ENCODE measurements at regions not wholly inside any gene's neighbourhood (a gene's known extent, or its start where the extent isn't known, plus 50 kb on each side); places are given as distances from the start of the nearest gene placed in this dataset.

DNA sequence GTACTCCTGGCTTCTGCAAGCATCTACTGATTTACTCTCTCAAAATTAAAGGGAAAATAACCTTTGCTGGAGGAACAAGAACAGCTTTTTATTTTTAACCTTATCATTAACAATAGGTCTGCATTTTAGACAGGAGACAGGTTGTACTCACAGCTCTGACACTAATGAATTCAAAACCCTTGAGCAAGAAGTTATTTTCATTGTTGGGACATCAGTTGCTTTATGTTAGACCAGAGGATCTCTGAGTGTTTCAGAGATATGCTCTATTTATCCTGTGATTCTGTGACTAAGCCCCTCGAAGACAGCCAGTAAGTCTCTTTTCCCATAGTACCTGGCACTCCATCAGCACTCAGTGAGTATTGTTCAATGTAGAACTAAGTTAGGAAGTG lies 190.2 kb upstream of the PCSK5 start:
- H3K27ac ChIP-seq: no peak overlapping the region
- no peak for DNase-seq (ENCODE audit: low spot score)

DNA sequence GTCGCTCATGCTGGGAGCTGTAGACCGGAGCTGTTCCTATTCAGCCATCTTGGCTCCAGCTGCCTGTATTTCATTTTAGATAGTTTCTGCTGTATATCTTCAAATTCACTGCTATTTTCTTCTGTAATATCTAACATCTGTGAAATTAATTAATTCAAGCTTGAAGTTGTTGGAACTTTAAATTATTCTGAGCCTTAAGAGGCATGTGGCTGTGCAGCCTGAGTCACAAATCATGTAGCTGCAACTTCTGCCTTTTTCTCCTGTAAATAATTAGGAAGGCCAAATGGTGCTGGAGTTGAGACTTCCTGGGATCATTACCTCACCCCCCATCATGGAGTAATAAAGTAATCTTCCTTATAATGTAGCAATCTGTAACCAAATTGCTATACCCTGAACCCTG lies 183.3 kb upstream of the PCSK5 start:
- TF ChIP-seq, protein P1, sequence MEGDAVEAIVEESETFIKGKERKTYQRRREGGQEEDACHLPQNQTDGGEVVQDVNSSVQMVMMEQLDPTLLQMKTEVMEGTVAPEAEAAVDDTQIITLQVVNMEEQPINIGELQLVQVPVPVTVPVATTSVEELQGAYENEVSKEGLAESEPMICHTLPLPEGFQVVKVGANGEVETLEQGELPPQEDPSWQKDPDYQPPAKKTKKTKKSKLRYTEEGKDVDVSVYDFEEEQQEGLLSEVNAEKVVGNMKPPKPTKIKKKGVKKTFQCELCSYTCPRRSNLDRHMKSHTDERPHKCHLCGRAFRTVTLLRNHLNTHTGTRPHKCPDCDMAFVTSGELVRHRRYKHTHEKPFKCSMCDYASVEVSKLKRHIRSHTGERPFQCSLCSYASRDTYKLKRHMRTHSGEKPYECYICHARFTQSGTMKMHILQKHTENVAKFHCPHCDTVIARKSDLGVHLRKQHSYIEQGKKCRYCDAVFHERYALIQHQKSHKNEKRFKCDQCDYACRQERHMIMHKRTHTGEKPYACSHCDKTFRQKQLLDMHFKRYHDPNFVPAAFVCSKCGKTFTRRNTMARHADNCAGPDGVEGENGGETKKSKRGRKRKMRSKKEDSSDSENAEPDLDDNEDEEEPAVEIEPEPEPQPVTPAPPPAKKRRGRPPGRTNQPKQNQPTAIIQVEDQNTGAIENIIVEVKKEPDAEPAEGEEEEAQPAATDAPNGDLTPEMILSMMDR (IDR thresholded peaks at IDR 0.05): no peak
- Histone ChIP-seq H3K4me3 (no peak overlapping the region), H3K27ac (no peak overlapping the region)
- DNase-seq (ENCODE audit: low spot score): no peak

More for the DNA sequence above, 190.2 kb upstream of the PCSK5 start:
- TF ChIP-seq, protein P1 (IDR thresholded peaks at IDR 0.05): no peak
- H3K4me3 ChIP-seq: no peak overlapping the region

DNA sequence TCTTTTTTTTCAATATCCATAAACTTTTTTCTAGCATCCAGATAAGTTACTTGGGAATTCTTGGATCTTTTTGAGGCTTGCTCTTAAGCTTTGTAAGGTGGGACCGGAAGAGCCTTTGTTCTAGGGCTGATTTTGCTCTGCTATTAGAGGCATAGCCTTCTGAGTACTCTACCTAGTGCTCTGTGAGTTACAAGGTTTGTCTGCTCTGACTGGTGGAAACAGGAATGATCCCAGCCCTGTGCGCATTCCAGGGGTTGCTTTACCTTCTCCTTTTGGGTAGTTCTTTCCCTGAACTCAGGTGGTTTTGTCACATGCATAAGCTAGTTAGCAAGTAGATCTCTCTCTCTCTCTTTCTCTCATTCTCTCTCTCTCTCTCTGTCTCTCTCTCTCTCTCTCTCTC lies 180.8 kb upstream of the PCSK5 start:
- TF ChIP-seq, protein P1 (IDR thresholded peaks at IDR 0.05): no peak
- DNase-seq (ENCODE audit: low spot score): no peak
- Histone ChIP-seq H3K4me3 (no peak overlapping the region), H3K27ac (no peak overlapping the region)

DNA sequence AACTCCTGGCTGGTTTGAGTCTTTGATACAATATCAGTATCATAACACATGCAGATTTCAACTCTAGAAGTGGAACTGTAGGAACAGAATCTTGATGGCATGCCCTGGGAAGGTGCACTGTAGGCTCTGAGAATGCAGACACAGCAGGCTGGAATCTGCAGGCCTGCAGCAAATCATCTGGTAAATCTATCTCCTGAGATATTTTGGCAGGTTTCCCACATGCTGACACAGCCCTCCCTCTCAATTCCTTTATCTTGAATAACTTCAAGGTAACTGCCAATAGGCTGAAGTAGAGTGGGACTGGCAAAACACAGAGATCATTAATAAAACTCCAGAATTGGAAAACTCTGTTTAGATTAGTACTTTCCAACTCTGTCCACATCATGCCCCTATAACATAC lies 177.8 kb upstream of the PCSK5 start:
- TF ChIP-seq, protein P1 (IDR thresholded peaks at IDR 0.05): no peak
- Histone ChIP-seq H3K4me3 (no peak overlapping the region), H3K27ac (no peak overlapping the region)
- DNase-seq (ENCODE audit: low spot score): no peak

DNA sequence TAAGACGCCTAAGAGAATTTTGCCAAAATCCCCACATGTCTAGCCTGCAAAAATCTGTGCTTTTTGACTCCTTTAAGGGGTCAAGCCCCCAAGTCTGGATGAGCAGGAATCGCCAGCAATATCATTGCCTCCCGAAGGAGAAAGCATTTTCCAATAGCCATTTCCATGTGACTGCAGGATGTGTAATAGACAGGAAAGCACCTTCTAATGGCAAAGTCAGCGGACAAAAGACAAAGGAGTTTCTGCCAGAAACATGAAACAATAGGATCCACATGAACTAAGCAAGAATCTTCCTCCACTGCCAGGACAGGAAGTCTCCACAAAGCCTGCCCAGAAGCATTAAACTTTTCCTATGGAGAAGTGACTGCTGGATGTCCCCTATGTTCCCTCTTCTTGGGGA lies 177.1 kb upstream of the PCSK5 start:
- Histone ChIP-seq H3K4me3 (no peak overlapping the region), H3K27ac (no peak overlapping the region)
- DNase-seq (ENCODE audit: low spot score): no peak
- TF ChIP-seq, protein P1 (IDR thresholded peaks at IDR 0.05): no peak

DNA sequence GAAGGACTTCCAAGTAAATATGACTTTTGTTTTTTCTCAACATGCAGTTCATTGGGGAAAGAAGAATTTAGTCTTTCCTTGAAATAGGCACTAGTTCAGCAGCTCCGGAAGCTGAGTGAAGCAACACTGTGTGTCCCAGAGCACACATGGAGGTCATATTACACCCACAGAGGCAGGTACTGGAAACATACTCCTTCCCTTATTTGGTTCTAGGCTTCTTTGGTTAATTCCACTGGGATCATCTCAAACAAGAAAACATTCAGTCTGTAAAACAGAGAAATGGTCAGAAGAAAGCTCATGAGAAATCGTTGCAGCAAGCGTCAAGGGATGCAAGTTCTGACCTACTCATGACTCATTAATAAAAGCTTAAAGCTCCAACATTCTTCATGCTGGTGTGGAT lies 175.1 kb upstream of the PCSK5 start:
- TF ChIP-seq, protein P1 (IDR thresholded peaks at IDR 0.05): no peak
- DNase-seq (ENCODE audit: low spot score): no peak
- H3K4me3 ChIP-seq: no peak overlapping the region
- H3K27ac ChIP-seq: no peak overlapping the region

DNA sequence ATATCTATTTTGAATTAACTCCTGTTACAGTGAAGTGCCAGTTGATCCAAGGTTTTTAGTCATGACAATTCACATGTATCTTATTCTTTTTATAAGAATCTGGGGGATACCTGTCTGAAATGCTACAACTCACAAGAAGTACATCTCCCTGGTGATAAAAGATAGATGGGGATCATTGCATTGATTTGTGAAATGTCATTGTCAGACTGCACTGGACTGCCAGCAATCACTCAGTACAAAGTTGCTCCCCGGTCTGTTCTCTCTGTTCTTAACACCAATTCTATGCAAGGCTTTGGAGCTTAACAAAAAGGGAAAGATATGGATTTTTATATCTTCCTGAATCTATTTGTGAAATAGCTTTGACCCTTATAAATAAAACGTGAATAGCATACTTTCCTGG lies 171.8 kb upstream of the PCSK5 start:
- Histone ChIP-seq H3K27ac (no peak overlapping the region), H3K4me3 (no peak overlapping the region)
- DNase-seq (ENCODE audit: low spot score): no peak
- TF ChIP-seq, protein P1 (IDR thresholded peaks at IDR 0.05): no peak
